RWPE2 (cell line): ENCODE measurements at regions not wholly inside any gene's neighbourhood (a gene's known extent, or its start where the extent isn't known, plus 50 kb on each side); places are given as distances from the start of the nearest gene placed in this dataset.

Source experiments
- ATAC-seq: fragments of 200-7000 bp; cut with Tn5 transposase; 3 replicates; pipeline ENCODE4 v1.9.1; 2021; ENCODE audit warnings: low read depth
- DNase-seq: peaks from one replicate; pipeline ENCODE4 v3.0.0-alpha.2; 2020; ENCODE audit warnings: low spot score
- H3K27ac ChIP-seq: fragments of 450-650 bp; 2 replicates; pipeline ENCODE4 v1.5.1; 2017; ENCODE audit warnings: mild to moderate bottlenecking; ENCODE audit not compliant: poor library complexity, severe bottlenecking
- H3K27me3 ChIP-seq: fragments of 250-450 bp; sonication (Bioruptor Pico); 2 replicates; pipeline ENCODE4 v1.5.1; 2021; ENCODE audit warnings: mild to moderate bottlenecking, moderate library complexity; ENCODE audit not compliant: insufficient read depth, poor library complexity, severe bottlenecking
- H3K36me3 ChIP-seq: fragments of 250-450 bp; sonication (Bioruptor Pico); 2 replicates; pipeline ENCODE4 v1.5.1; 2020; ENCODE audit warnings: low read depth, mild to moderate bottlenecking, moderate library complexity
- H3K4me1 ChIP-seq: fragments of 250-450 bp; sonication (Bioruptor Pico); 2 replicates; pipeline ENCODE4 v1.5.1; 2021; ENCODE audit warnings: mild to moderate bottlenecking, moderate library complexity; ENCODE audit not compliant: insufficient read depth, poor library complexity, severe bottlenecking
- H3K4me3 ChIP-seq: fragments of 250-450 bp; sonication (Bioruptor Pico); 2 replicates; pipeline ENCODE4 v1.5.1; 2021; ENCODE audit warnings: mild to moderate bottlenecking, moderate library complexity; ENCODE audit not compliant: severe bottlenecking
- H3K9me3 ChIP-seq: fragments of 250-450 bp; sonication (Bioruptor Pico); 2 replicates; pipeline ENCODE4 v1.5.1; 2021; ENCODE audit warnings: mild to moderate bottlenecking, moderate library complexity; ENCODE audit not compliant: severe bottlenecking
- CTCF ChIP-seq: fragments of 450-650 bp; IDR thresholded peaks from one replicate; pipeline ENCODE4 v1.5.1; 2017; ENCODE audit warnings: mild to moderate bottlenecking, moderate library complexity; ENCODE audit not compliant: poor library complexity, severe bottlenecking

GRCh38 chr5:91538179-91538578 is 155.1 kb upstream of the ARRDC3 start:
- H3K36me3 ChIP-seq, result no peaks in the 10 kb centered on the region
- DNase-seq (no peak), ATAC-seq (no peak)
- no peaks in the 10 kb centered on the region for H3K9me3 ChIP-seq
- H3K27me3 ChIP-seq, result no peaks in the 10 kb centered on the region
- no peaks in the 10 kb centered on the region for H3K4me1 ChIP-seq
- no peak for TF ChIP-seq CTCF
- H3K4me3 ChIP-seq, result no peak overlapping the region
- no peak overlapping the region for H3K27ac ChIP-seq

GRCh38 chr5:91535499-91535898 is 152.4 kb upstream of the ARRDC3 start:
- Histone ChIP-seq H3K4me1 (no peaks in the 10 kb centered on the region), H3K9me3 (no peaks in the 10 kb centered on the region), H3K27ac (no peak overlapping the region), H3K36me3 (no peaks in the 10 kb centered on the region), H3K4me3 (no peak overlapping the region), H3K27me3 (no peaks in the 10 kb centered on the region)
- DNase-seq (no peak), ATAC-seq (no peak)
- no peak for TF ChIP-seq CTCF

- no peak for DNase-seq
- ATAC-seq, result no peak
- no peak overlapping the region for H3K27ac ChIP-seq
- H3K4me3 ChIP-seq, result no peak overlapping the region
- no peaks in the 10 kb centered on the region for H3K27me3 ChIP-seq
- no peak for TF ChIP-seq CTCF
- H3K9me3 ChIP-seq, result no peaks in the 10 kb centered on the region
- H3K36me3 ChIP-seq, result no peaks in the 10 kb centered on the region
- H3K4me1 ChIP-seq, result no peaks in the 10 kb centered on the region
Measured at GRCh38 chr5:91534332-91534731, 151.2 kb upstream of the ARRDC3 start.

- no peaks in the 10 kb centered on the region for H3K9me3 ChIP-seq
- H3K27ac ChIP-seq, result no peak overlapping the region
- ATAC-seq (no peak), DNase-seq (no peak)
- no peaks in the 10 kb centered on the region for H3K27me3 ChIP-seq
- TF ChIP-seq CTCF, result no peak
- H3K36me3 ChIP-seq, result no peaks in the 10 kb centered on the region
- H3K4me1 ChIP-seq, result no peaks in the 10 kb centered on the region
- H3K4me3 ChIP-seq, result no peak overlapping the region
Measured at GRCh38 chr5:91532779-91533178, 149.7 kb upstream of the ARRDC3 start.

- Histone ChIP-seq H3K9me3 (no peaks in the 10 kb centered on the region), H3K4me3 (no peak overlapping the region), H3K27ac (no peak overlapping the region), H3K4me1 (no peaks in the 10 kb centered on the region), H3K27me3 (no peaks in the 10 kb centered on the region), H3K36me3 (no peaks in the 10 kb centered on the region)
- no peak for TF ChIP-seq CTCF
- DNase-seq, result no peak
- no peak for ATAC-seq
Measured at GRCh38 chr5:91532281-91532680, 149.2 kb upstream of the ARRDC3 start.
